Transverse colon (tissue), 4 donors: ENCODE measurements at regions not wholly inside any gene's neighbourhood (a gene's known extent, or its start where the extent isn't known, plus 50 kb on each side); places are given as distances from the start of the nearest gene placed in this dataset.

Experiments used
- DNase-seq: peaks from one replicate; pipeline ENCODE4 v3.0.0-alpha.2; 2019
- H3K27ac ChIP-seq, 4 donors: fragments of 200-600 bp; sonication (generic); 2 replicates each; pipeline ENCODE4 v1.5.1; 2016 to 2018; ENCODE audit warnings: inconsistent platforms in 4 of 4
- H3K27me3 ChIP-seq: fragments of 200-600 bp; sonication (generic); 2 replicates; pipeline ENCODE4 v1.5.1; 2017; ENCODE audit warnings: inconsistent platforms
- H3K36me3 ChIP-seq, 4 donors: fragments of 200-600 bp; sonication (generic); 2 replicates each; pipeline ENCODE4 v1.5.1; 2017 to 2019; ENCODE audit warnings: inconsistent platforms in 4 of 4
- H3K4me1 ChIP-seq, 4 donors: fragments of 200-600 bp; sonication (generic); 2 replicates each; pipeline ENCODE4 v1.5.1; 2017 to 2020; ENCODE audit warnings: inconsistent platforms in 4 of 4
- H3K4me3 ChIP-seq, 4 donors: fragments of 200-600 bp; sonication (generic); 1 replicate in 1 of 4; 2 replicates in 3 of 4; pipeline versions ENCODE4 v1.5.1 to v1.6.1; 2017 to 2019; ENCODE audit warnings: inconsistent platforms in 4 of 4
- H3K9me3 ChIP-seq, 2 donors: fragments of 200-600 bp; sonication (generic); 2 replicates each; pipeline ENCODE4 v1.5.1; 2017 to 2019; ENCODE audit warnings: inconsistent platforms in 2 of 2
- CTCF ChIP-seq, 5 experiments: fragments of 200-600 bp in 3 of 5; fragments of 450-650 bp in 2 of 5; sonication (generic) in 3 of 5; IDR thresholded peaks; 1 replicate in 2 of 5; 2 replicates in 3 of 5; pipeline ENCODE4 v1.5.1; 2016 to 2017; ENCODE audit warnings: antibody characterized with exemption in 5 of 5, inconsistent platforms in 3 of 5, mild to moderate bottlenecking in 2 of 5, moderate library complexity in 1 of 5
- EP300 ChIP-seq: sonication (generic); formaldehyde crosslinking; IDR thresholded peaks from one replicate; pipeline ENCODE4 v1.6.1; 2017; ENCODE audit warnings: antibody characterized with exemption, low read depth
- POLR2A ChIP-seq: fragments of 450-650 bp; IDR thresholded peaks from one replicate; pipeline ENCODE4 v1.6.1; 2016; ENCODE audit warnings: antibody characterized with exemption, mild to moderate bottlenecking, moderate library complexity
- POLR2AphosphoS5 ChIP-seq, 3 donors: sonication (generic); formaldehyde crosslinking; IDR thresholded peaks; one replicate each; pipeline ENCODE4 v1.6.1; 2016; ENCODE audit warnings: antibody characterized with exemption in 3 of 3
- WGBS, 2 donors: methylation state at CpG; one replicate each; pipeline ENCODE4 v1.1.5; 2018; ENCODE audit warnings: low coverage in 1 of 2; 5-methylcytosine and 5-hydroxymethylcytosine counted together
- in situ Hi-C, 4 donors: fragments of 200-750 bp; cut with MboI; loops; one replicate each; pipeline versions ENCODE4 v1.15.0 to v1.15.1; 2017; ENCODE audit warnings: low sequenced_read_pairs in 3 of 4, low pct_ligation_motif_present in 1 of 4, low pct_unique_long_range_greater_than_20kb in 1 of 4
- intact Hi-C: fragments of 100-400 bp; cut with DNase I; formaldehyde crosslinking; loops from one replicate; pipeline ENCODE4 v1.15.1; 2023; ENCODE audit warnings: low total_unique reads

GRCh38 chr1:172717722-172718465 lies 59.0 kb downstream of the FASLG start:
- no peak for TF ChIP-seq EP300
- no peak for TF ChIP-seq POLR2AphosphoS5 (IDR thresholded peaks at IDR 0.05)
- TF ChIP-seq POLR2A = no peak
- TF ChIP-seq CTCF (IDR thresholded peaks at IDR 0.05) = no peak
- no peak overlapping the region for H3K27ac ChIP-seq
- H3K4me3 ChIP-seq = no peak overlapping the region
- intact Hi-C loops (no loop called here), in situ Hi-C loops (loop anchor here (10.0 to 25.0 kb wide), 3 partner anchors 103 to 706 kb away; no protein-coding TSS in a partner anchor)
- H3K27me3 ChIP-seq = no peaks in the 10 kb centered on the region
- DNase-seq = no peak
- no peaks in the 10 kb centered on the region for H3K4me1 ChIP-seq
- 66% methylated on average over 3 of the region's 3 CpGs; no CpG with 5 or more reads in 1 of the 2 donors for WGBS, 2 donors
- no peaks in the 10 kb centered on the region for H3K36me3 ChIP-seq
- no peaks in the 10 kb centered on the region for H3K9me3 ChIP-seq

- WGBS, 2 donors = 60 to 61% methylated on average over 6 of the region's 6 CpGs
- intact Hi-C loops (no loop called here), in situ Hi-C loops (loop anchor here (10.0 to 25.0 kb wide), 3 partner anchors 104 to 707 kb away; no protein-coding TSS in a partner anchor)
These were observed 60.2 kb downstream of the FASLG start for GRCh38 chr1:172719066-172719627.

GRCh38 chr1:172719694-172720138 lies 60.8 kb downstream of the FASLG start:
- no peak overlapping the region for H3K27ac ChIP-seq
- WGBS, 2 donors = 6 to 22% methylated on average over 3 of the region's 3 CpGs
- no peak for DNase-seq
- no peaks in the 10 kb centered on the region for H3K9me3 ChIP-seq
- H3K36me3 ChIP-seq = no peaks in the 10 kb centered on the region
- intact Hi-C loops = no loop called here
- H3K4me1 ChIP-seq = no peaks in the 10 kb centered on the region
- H3K27me3 ChIP-seq = no peaks in the 10 kb centered on the region
- in situ Hi-C loops = loop anchor here (10.0 to 25.0 kb wide), 3 partner anchors 105 to 707 kb away; no protein-coding TSS in a partner anchor
- H3K4me3 ChIP-seq = no peak overlapping the region
- TF ChIP-seq CTCF (IDR thresholded peaks at IDR 0.05) = peak; percentile 57 to 75 (median 68)
- no peak for TF ChIP-seq EP300

More at GRCh38 chr1:172719066-172719627, 60.2 kb downstream of the FASLG start:
- Histone ChIP-seq H3K4me3 (no peak overlapping the region), H3K27me3 (no peaks in the 10 kb centered on the region), H3K27ac (no peak overlapping the region), H3K9me3 (no peaks in the 10 kb centered on the region), H3K4me1 (no peaks in the 10 kb centered on the region), H3K36me3 (no peaks in the 10 kb centered on the region)
- no peak for DNase-seq
- TF ChIP-seq EP300 = no peak
- TF ChIP-seq POLR2AphosphoS5 (IDR thresholded peaks at IDR 0.05) = no peak
- TF ChIP-seq POLR2A = no peak
- no peak for TF ChIP-seq CTCF (IDR thresholded peaks at IDR 0.05)

GRCh38 chr1:172720339-172720738 lies 61.4 kb downstream of the FASLG start:
- H3K9me3 ChIP-seq = no peaks in the 10 kb centered on the region
- in situ Hi-C loops (loop anchor here (25.0 kb wide), 2 partner anchors 258 to 708 kb away; no protein-coding TSS in a partner anchor), intact Hi-C loops (no loop called here)
- no peak overlapping the region for H3K4me3 ChIP-seq
- TF ChIP-seq CTCF (IDR thresholded peaks at IDR 0.05) = no peak
- TF ChIP-seq EP300 = no peak
- no peak for TF ChIP-seq POLR2AphosphoS5 (IDR thresholded peaks at IDR 0.05)
- no peak for TF ChIP-seq POLR2A
- no peaks in the 10 kb centered on the region for H3K36me3 ChIP-seq
- no peak for DNase-seq
- WGBS, 2 donors = 93% methylated on average over 1 of the region's 1 CpG; no CpG with 5 or more reads in 1 of the 2 donors
- no peaks in the 10 kb centered on the region for H3K27me3 ChIP-seq
- H3K27ac ChIP-seq = no peak overlapping the region
- H3K4me1 ChIP-seq = no peaks in the 10 kb centered on the region
